Bronchial epithelial cell (primary cell): ENCODE measurements at regions not wholly inside any gene's neighbourhood (a gene's known extent, or its start where the extent isn't known, plus 50 kb on each side); places are given as distances from the start of the nearest gene placed in this dataset.

ENCODE experiments used
- DNase-seq: peaks from one replicate; pipeline ENCODE4 v3.0.0-alpha.2; 2010; ENCODE audit warnings: low read depth
- FAIRE-seq: peaks from 2 replicates; lab custom pipeline; 2011; peaks lifted over from hg19 to GRCh38; lab: Jason Lieb, UNC
- H3K27me3 ChIP-seq: 2 replicates; pipeline ENCODE4 v1.5.1; 2011; ENCODE audit warnings: low read length; ENCODE audit not compliant: control insufficient read depth, insufficient read depth
- H3K36me3 ChIP-seq: 2 replicates; pipeline ENCODE4 v1.5.1; 2011; ENCODE audit warnings: low read length; ENCODE audit not compliant: control insufficient read depth, insufficient read depth
- H3K4me3 ChIP-seq: 2 replicates; pipeline ENCODE4 v1.5.1; 2011; ENCODE audit warnings: mild to moderate bottlenecking, low read depth, low read length, control low read depth
- TF ChIP-seq, protein P1 (sequence below): IDR thresholded peaks from 2 replicates; pipeline ENCODE4 v1.5.1; 2011; ENCODE audit warnings: mild to moderate bottlenecking, moderate library complexity, low read length, control low read depth, inconsistent platforms; ENCODE audit not compliant: insufficient read depth, severe bottlenecking

DNA sequence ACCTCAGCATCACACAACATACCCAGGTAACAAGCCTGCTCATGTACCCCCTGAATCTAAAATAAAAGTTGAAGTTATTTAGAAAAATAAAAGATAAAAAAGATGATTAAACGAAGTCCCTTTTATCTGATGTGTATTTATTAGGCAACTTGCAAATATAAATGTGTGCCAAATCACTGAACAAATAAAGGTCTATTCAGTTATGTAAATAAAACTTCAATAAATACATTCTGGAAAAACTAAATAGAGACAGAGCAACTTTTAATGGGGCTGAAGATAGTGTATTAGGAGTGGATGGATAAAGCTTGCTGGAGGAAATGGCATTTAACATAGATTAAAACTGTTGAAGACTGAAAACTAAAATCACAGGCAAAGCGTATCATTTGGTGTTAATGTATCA lies 678.0 kb upstream of the GRM7 start:
- FAIRE-seq (no peak), DNase-seq (no peak)
- no peak overlapping the region for H3K4me3 ChIP-seq
- H3K27me3 ChIP-seq, result no peaks in the 10 kb centered on the region
- no peaks in the 10 kb centered on the region for H3K36me3 ChIP-seq
- TF ChIP-seq, protein P1, sequence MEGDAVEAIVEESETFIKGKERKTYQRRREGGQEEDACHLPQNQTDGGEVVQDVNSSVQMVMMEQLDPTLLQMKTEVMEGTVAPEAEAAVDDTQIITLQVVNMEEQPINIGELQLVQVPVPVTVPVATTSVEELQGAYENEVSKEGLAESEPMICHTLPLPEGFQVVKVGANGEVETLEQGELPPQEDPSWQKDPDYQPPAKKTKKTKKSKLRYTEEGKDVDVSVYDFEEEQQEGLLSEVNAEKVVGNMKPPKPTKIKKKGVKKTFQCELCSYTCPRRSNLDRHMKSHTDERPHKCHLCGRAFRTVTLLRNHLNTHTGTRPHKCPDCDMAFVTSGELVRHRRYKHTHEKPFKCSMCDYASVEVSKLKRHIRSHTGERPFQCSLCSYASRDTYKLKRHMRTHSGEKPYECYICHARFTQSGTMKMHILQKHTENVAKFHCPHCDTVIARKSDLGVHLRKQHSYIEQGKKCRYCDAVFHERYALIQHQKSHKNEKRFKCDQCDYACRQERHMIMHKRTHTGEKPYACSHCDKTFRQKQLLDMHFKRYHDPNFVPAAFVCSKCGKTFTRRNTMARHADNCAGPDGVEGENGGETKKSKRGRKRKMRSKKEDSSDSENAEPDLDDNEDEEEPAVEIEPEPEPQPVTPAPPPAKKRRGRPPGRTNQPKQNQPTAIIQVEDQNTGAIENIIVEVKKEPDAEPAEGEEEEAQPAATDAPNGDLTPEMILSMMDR, result no peak

DNA sequence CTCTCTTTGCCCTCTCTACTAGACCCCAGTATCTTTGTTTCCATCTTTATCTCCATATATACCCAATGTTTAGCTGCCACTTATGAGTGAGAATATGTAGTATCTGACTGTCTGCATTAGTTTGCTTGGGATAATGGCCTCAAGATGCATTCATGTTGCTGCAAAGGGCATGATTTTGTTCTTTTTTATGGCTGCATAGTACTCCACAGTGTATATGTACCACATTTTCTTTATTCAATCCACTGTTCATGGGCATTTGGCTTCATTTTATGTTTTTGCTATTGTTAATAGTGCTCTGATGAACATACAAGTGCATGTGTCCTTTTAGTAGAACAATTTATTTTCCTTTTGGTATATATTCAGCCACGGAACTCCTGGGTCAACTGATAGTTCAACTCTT lies 671.5 kb upstream of the GRM7 start:
- TF ChIP-seq, protein P1, result no peak
- DNase-seq (no peak), FAIRE-seq (no peak)
- Histone ChIP-seq H3K36me3 (no peaks in the 10 kb centered on the region), H3K27me3 (no peaks in the 10 kb centered on the region), H3K4me3 (no peak overlapping the region)

DNA sequence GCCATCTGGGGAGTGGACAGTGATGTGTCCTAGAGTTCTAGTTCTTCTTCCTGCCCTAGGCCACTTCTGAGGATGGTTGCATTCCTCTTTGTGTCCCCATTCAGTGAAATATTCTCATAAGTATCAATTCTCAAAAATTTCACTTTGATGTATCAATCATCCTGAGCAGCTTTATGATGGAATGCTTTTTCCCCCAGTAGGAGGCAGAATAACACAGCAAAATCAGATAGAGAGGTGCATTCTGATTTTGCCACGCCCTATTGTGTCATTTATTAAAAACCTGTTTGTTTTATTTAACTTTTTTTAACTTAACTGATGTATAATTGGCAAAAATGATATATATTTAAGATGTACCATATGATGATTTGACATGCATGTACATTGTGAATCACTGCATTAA lies 656.0 kb upstream of the GRM7 start:
- Histone ChIP-seq H3K27me3 (no peaks in the 10 kb centered on the region), H3K36me3 (no peaks in the 10 kb centered on the region), H3K4me3 (no peak overlapping the region)
- FAIRE-seq (no peak), DNase-seq (no peak)
- TF ChIP-seq, protein P1, result no peak

DNA sequence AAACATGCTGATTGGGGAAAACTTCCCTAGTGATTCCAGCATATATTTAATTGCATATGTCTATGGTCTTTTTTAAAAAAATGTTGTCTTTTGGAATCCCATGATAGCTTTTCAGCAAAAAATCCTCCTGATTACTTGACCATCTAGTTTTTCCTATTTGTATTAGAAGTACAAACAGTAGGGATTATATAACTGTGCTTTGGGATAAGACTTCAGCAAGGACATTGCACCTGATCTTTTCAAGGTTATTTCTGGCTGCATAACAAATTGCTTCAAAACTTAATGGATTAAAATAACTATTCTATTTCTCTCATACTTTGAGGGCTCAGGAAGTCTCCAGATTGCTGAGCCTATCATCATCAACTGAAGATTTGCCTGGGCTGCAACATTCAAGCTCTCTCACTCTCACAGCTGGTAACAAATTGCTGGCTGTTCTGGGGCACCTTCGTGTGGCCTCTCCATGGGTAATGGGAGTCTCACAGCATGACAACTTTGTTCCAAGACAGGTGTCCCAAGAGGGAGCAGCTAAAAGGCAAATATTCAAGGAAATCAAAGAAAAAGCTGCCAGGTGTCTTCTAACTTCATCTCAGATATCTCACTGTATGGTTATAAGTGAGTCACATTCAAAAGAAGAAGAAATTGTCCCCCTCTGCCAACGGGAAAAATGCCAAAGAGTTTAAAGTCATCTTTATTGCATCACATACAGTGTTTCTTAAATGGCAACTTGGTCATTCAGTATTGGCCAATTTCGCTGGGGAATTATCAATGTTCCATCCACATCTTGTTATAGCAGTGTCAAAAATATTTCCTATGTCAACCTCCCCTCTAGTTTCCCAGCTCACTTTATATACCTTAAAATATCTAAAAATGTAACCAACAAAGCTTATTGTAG lies 644.5 kb upstream of the GRM7 start:
- TF ChIP-seq, protein P1, result no peak
- DNase-seq (no peak), FAIRE-seq (no peak)
- no peaks in the 10 kb centered on the region for H3K27me3 ChIP-seq
- H3K4me3 ChIP-seq, result no peak overlapping the region
- no peaks in the 10 kb centered on the region for H3K36me3 ChIP-seq

DNA sequence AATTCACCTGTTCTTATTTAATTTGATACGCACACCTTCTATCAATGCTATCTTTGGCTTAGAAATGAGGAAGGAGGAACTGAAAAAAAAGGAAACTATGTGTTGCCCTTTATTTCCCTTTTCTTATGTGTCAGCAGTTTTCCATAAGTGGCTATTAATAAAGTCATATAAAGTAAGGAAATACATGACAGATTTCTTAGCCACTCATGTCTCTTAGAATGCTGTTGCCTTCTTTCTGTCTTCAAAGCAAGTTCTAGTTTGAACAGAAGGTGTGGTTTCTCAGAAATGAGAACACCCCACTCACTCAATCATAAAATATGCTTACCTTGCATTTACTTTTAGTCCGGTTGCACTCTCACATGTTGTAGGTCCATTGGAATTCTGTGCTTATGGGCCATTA lies 640.5 kb upstream of the GRM7 start:
- FAIRE-seq (no peak), DNase-seq (no peak)
- Histone ChIP-seq H3K36me3 (no peaks in the 10 kb centered on the region), H3K4me3 (no peak overlapping the region), H3K27me3 (no peaks in the 10 kb centered on the region)
- TF ChIP-seq, protein P1, result no peak
